Lower leg skin (tissue), 4 donors: ENCODE measurements at regions not wholly inside any gene's neighbourhood (a gene's known extent, or its start where the extent isn't known, plus 50 kb on each side); places are given as distances from the start of the nearest gene placed in this dataset.

ENCODE experiments used
- DNase-seq, 2 donors: peaks; one replicate each; pipeline ENCODE4 v3.0.0-alpha.2; 2019; ENCODE audit warnings: low spot score in 2 of 2
- H3K4me3 ChIP-seq: fragments of 200-600 bp; sonication (generic); 2 replicates; pipeline ENCODE4 v1.5.1; 2017; ENCODE audit warnings: mild to moderate bottlenecking, low read depth; ENCODE audit not compliant: poor library complexity, severe bottlenecking
- POLR2A ChIP-seq, 2 donors: fragments of 450-650 bp; IDR thresholded peaks; one replicate each; pipeline ENCODE4 v1.6.1; 2016 to 2017; ENCODE audit warnings: antibody characterized with exemption in 2 of 2, mild to moderate bottlenecking in 1 of 2, moderate library complexity in 1 of 2
- whole genome bisulfite sequencing, 2 donors: methylation state at CpG; one replicate each; pipeline ENCODE4 v1.1.5; 2018; 5-methylcytosine and 5-hydroxymethylcytosine counted together
- intact Hi-C: fragments of 100-400 bp; cut with DNase I; formaldehyde crosslinking; loops from one replicate; pipeline ENCODE4 v1.15.0; 2023; ENCODE audit warnings: low total_unique reads
- TF ChIP-seq, protein P1 (sequence below), 3 donors: fragments of 450-650 bp; IDR thresholded peaks; one replicate each; pipeline ENCODE4 v1.5.1; 2016; ENCODE audit warnings: antibody characterized with exemption in 3 of 3, mild to moderate bottlenecking in 3 of 3, moderate library complexity in 2 of 3

DNA sequence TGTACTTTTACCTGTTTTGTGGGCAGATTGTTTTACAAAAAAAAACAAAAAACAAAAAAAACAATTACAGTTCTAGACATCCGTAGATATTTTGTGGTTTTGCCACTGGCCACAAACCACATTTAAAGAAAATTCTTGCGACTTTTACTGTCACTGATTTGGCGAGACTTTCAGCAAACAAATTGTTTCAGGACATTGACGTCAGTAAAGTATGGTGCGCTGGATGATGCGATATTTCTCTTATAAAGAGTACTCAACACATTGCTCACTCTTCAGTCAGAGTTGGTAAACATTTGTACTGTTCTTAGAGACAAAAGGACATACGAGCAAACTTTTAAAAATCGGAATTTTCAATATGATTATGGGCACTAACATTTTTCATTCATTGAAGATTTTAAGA lies 229.8 kb downstream of the HAO1 start:
- no peak overlapping the region for H3K4me3 ChIP-seq
- intact Hi-C loops: no loop called here
- no peak for TF ChIP-seq POLR2A (IDR thresholded peaks at IDR 0.05)
- TF ChIP-seq, protein P1, sequence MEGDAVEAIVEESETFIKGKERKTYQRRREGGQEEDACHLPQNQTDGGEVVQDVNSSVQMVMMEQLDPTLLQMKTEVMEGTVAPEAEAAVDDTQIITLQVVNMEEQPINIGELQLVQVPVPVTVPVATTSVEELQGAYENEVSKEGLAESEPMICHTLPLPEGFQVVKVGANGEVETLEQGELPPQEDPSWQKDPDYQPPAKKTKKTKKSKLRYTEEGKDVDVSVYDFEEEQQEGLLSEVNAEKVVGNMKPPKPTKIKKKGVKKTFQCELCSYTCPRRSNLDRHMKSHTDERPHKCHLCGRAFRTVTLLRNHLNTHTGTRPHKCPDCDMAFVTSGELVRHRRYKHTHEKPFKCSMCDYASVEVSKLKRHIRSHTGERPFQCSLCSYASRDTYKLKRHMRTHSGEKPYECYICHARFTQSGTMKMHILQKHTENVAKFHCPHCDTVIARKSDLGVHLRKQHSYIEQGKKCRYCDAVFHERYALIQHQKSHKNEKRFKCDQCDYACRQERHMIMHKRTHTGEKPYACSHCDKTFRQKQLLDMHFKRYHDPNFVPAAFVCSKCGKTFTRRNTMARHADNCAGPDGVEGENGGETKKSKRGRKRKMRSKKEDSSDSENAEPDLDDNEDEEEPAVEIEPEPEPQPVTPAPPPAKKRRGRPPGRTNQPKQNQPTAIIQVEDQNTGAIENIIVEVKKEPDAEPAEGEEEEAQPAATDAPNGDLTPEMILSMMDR (IDR thresholded peaks at IDR 0.05): no peak
- no peak for DNase-seq
- 77 to 81% methylated on average over 8 of the region's 8 CpGs for WGBS, 2 donors

DNA sequence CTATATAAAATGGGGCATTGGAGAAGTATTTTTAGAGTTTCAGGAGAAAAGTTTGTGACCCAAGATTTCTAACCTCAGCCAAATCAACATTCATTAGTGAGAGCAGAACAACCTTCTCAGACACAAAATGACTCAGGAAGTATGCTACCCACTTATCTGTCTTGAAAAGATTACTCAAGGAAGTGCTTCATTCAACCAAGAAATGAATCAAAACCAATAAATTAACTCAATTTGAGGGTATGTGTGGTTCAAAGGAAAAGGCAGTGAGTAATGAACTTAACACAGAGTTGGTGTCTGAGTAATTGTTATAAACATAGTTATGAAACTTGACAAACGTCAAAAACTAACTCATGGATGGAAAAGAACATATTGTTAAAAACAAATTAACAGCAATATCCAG lies 227.6 kb downstream of the HAO1 start:
- TF ChIP-seq, protein P1 (IDR thresholded peaks at IDR 0.05): no peak
- 67 to 77% methylated on average over 1 of the region's 1 CpG for WGBS, 2 donors
- H3K4me3 ChIP-seq: no peak overlapping the region
- no peak for DNase-seq
- intact Hi-C loops: no loop called here

DNA sequence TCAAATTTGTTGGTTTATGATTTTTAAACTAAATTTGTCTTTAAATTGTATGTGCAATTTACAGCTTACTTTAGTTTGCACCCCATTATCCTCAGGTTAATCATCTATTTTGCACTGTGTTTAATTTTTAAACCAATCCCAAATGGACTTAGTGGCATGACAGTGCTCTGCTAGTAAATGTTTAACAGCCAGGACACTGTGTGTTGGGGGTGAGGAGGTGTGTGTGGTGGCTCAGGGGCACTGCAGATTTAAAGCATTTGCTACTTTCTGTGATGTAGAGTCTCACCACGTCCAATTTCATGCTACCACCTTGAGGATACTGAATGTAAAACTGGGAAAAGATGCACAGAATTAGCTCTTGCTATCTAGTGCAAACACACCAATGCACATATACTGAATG lies 225.7 kb downstream of the HAO1 start:
- H3K4me3 ChIP-seq: no peak overlapping the region
- DNase-seq: no peak
- intact Hi-C loops: no loop called here
- TF ChIP-seq, protein P1 (IDR thresholded peaks at IDR 0.05): no peak
- TF ChIP-seq POLR2A (IDR thresholded peaks at IDR 0.05): no peak
- 44 to 55% methylated on average over 1 of the region's 1 CpG for WGBS, 2 donors

DNA sequence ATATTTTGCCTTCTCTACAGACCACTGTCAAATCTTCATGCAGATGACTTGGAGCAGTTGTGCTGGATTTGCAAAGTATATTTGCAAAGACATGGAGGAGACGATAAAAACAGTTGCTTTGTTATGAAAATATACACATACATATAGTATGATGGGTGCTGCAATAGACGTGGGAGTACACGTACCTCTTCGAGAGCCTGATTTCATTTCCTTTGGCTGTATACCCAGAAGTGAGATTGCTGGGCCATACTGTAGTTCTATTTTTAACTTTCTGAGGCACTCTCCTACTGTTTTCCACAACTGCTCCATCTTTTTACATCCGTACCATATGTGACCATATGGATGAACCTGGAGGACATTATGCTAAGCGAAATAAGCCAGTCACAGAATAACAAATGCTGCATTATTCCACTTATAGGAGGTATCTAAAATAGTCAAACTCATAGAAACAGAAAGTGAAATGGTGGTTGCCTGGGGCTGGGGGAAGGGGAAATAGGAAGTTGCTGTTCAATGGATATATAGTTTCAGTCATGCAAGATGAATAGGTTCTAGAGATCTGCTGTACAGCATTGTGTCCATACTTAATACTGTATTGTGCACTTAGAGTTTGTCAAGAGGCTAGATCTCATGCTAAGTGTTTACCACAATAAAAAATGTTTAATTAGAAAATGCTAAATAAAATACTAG lies 223.8 kb downstream of the HAO1 start:
- DNase-seq: no peak
- no peak for TF ChIP-seq POLR2A (IDR thresholded peaks at IDR 0.05)
- TF ChIP-seq, protein P1 (IDR thresholded peaks at IDR 0.05): no peak
- intact Hi-C loops: no loop called here
- WGBS, 2 donors: 76% methylated on average over 6 of the region's 6 CpGs
- H3K4me3 ChIP-seq: no peak overlapping the region

DNA sequence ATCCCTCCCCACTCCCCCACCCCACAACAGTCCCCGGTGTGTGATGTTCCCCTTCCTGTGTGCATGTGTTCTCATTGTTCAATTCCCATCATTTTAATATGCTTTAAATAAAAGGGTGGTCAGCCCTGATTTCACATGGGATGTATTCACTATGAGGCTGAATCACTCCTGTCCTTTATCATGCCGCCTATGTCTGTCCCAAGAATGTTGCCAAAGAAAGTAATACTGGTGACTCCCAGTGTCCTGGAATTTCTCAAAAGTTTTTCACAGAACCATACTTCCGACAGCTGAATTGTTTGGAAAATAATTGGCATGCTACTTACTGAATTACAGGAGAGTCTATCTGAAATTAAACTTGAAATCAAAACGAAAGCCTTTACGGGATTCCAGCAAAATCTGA lies 217.7 kb downstream of the HAO1 start:
- intact Hi-C loops: no loop called here
- TF ChIP-seq POLR2A (IDR thresholded peaks at IDR 0.05): no peak
- TF ChIP-seq, protein P1 (IDR thresholded peaks at IDR 0.05): no peak
- no peak overlapping the region for H3K4me3 ChIP-seq
- WGBS, 2 donors: 75 to 78% methylated on average over 5 of the region's 5 CpGs
- DNase-seq: no peak

DNA sequence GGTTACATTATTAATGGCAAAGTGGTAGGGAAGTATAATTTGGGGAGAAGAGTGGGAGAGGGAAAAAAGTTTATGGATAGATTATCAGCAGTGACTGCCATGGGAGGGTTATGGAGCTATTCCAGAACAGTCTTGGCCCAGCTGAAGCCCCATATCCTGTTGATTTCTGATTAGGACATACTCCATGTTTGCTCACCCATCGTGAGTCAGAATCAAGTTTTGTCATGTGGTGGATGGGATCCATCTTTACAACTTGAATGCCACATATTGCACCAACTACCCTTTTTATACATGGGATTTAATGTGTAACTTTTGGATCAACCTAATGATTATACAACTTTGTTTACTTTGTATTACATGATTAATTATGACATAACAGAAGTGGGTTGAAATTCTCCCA lies 217.0 kb downstream of the HAO1 start:
- no peak for DNase-seq
- intact Hi-C loops: no loop called here
- no peak for TF ChIP-seq POLR2A (IDR thresholded peaks at IDR 0.05)
- TF ChIP-seq, protein P1 (IDR thresholded peaks at IDR 0.05): no peak
- H3K4me3 ChIP-seq: no peak overlapping the region
- 25 to 58% methylated on average over 1 of the region's 1 CpG for WGBS, 2 donors
